CD8-positive, alpha-beta memory T cell (primary cell): ENCODE measurements at regions not wholly inside any gene's neighbourhood (a gene's known extent, or its start where the extent isn't known, plus 50 kb on each side); places are given as distances from the start of the nearest gene placed in this dataset.

Source experiments
- CTCF ChIA-PET: fragments of 350-600 bp; sonication (Branson Sonifier 250); formaldehyde crosslinking; loops from one replicate; lab custom pipeline; 2021; ENCODE audit warnings: antibody characterized with exemption; lab: Charles Lee
- POLR2A ChIA-PET: fragments of 350-600 bp; sonication (Branson Sonifier 250); formaldehyde crosslinking; loops from one replicate; lab custom pipeline; 2021; ENCODE audit warnings: antibody characterized with exemption; lab: Charles Lee
- DNase-seq, 5 donors: peaks; one replicate each; pipeline versions ENCODE4 v3.0.0 to v3.0.0-alpha.2; 2020 to 2022; ENCODE audit warnings: mixed read lengths in 1 of 5
- H3K27ac ChIP-seq: one replicate; pipeline ENCODE4 v1.7.0; 2013; ENCODE audit warnings: low read depth, mild to moderate bottlenecking, low read length, moderate library complexity
- H3K27me3 ChIP-seq: 2 replicates; pipeline ENCODE4 v1.7.0; 2013; ENCODE audit warnings: low read length, mild to moderate bottlenecking; ENCODE audit not compliant: insufficient read depth, poor library complexity, severe bottlenecking
- H3K36me3 ChIP-seq: 2 replicates; pipeline ENCODE4 v1.7.0; 2013; ENCODE audit warnings: mild to moderate bottlenecking, low read length, moderate library complexity; ENCODE audit not compliant: insufficient read depth
- H3K4me1 ChIP-seq: 2 replicates; pipeline ENCODE4 v1.7.0; 2013; ENCODE audit warnings: mild to moderate bottlenecking, low read length, moderate library complexity; ENCODE audit not compliant: insufficient read depth
- H3K4me3 ChIP-seq: 2 replicates; pipeline ENCODE4 v1.7.0; 2013; ENCODE audit warnings: mild to moderate bottlenecking, low read length
- H3K9me3 ChIP-seq: 2 replicates; pipeline ENCODE4 v1.7.0; 2013; ENCODE audit warnings: mild to moderate bottlenecking, low read length
- H3K27ac Mint-ChIP-seq, 8 donors: one replicate each; pipeline ENCODE4 v1.8.0; 2020 to 2021; ENCODE audit warnings: mixed read lengths in 8 of 8, mild to moderate bottlenecking in 6 of 8, inconsistent platforms in 3 of 8, moderate library complexity in 3 of 8
- H3K27me3 Mint-ChIP-seq, 2 donors: one replicate each; pipeline ENCODE4 v1.8.0; 2020 to 2021; ENCODE audit warnings: mixed read lengths in 2 of 2, mild to moderate bottlenecking in 1 of 2, moderate library complexity in 1 of 2
- H3K36me3 Mint-ChIP-seq, 3 donors: one replicate each; pipeline ENCODE4 v1.8.0; 2020 to 2021; ENCODE audit warnings: mixed read lengths in 3 of 3, inconsistent platforms in 1 of 3, mild to moderate bottlenecking in 1 of 3
- H3K4me1 Mint-ChIP-seq, 3 donors: one replicate each; pipeline ENCODE4 v1.8.0; 2020 to 2021; ENCODE audit warnings: mixed read lengths in 3 of 3, inconsistent platforms in 1 of 3, mild to moderate bottlenecking in 1 of 3
- H3K4me3 Mint-ChIP-seq, 7 donors: one replicate each; pipeline ENCODE4 v1.8.0; 2020 to 2021; ENCODE audit warnings: mixed read lengths in 7 of 7, mild to moderate bottlenecking in 6 of 7, moderate library complexity in 4 of 7, inconsistent platforms in 2 of 7
- H3K9me3 Mint-ChIP-seq, 5 donors: one replicate each; pipeline ENCODE4 v1.8.0; 2020 to 2022; ENCODE audit warnings: mixed read lengths in 5 of 5, mild to moderate bottlenecking in 3 of 5, moderate library complexity in 2 of 5, inconsistent platforms in 1 of 5

GRCh38 chr2:107411267-107411666 is 415.4 kb upstream of the RGPD4 start:
- Mint-ChIP-seq H3K36me3 (no peaks in the 10 kb centered on the region), H3K27ac (no peak overlapping the region), H3K4me3 (no peak overlapping the region), H3K9me3 (peaks cover 0 to 7% (median 3%) of the 10 kb centered on the region in 5 donors), H3K27me3 (no peaks in the 10 kb centered on the region), H3K4me1 (no peaks in the 10 kb centered on the region)
- no peaks in the 10 kb centered on the region for H3K27me3 ChIP-seq
- POLR2A ChIA-PET: no interaction called here
- no peaks in the 10 kb centered on the region for H3K36me3 ChIP-seq
- H3K27ac ChIP-seq: no peak overlapping the region
- no peak overlapping the region for H3K4me3 ChIP-seq
- no peaks in the 10 kb centered on the region for H3K4me1 ChIP-seq
- no peak for DNase-seq
- H3K9me3 ChIP-seq: no peaks in the 10 kb centered on the region
- CTCF ChIA-PET: no interaction called here

DNA sequence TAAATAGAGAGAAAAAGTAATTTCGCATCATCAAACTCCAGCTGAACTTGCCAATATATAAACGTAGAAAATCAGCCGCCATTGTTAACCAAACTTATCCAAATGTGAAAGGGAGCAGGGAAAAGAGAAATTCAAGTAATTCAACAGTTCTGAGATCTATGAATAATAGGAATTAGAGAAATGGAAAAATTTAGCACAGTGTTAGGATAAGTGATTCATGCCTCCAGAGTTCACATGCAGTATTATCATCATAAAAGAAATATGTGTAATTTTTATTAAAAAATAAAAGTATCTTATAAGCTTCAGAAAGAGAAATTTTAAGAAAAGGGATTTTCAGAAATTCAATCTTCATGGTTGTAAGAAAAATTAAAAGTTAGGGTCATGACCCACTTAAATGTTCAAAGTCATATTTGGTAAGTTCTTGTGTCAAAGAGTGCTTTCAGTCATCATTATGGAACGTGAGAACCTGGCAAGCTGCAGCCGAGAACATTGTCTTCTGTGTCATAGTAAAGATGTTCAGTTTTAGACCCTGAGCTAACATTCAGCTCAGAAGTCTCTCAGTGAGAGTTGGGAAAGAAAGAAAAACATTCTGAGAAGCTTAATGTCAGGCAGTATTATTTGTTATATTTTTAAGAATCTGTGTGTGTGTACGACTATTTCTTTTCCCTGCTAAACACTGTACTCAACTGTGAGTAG is 414.3 kb upstream of the RGPD4 start:
- CTCF ChIA-PET: no interaction called here

GRCh38 chr2:107412981-107413380 is 413.7 kb upstream of the RGPD4 start:
- Histone ChIP-seq H3K4me1 (no peaks in the 10 kb centered on the region), H3K4me3 (no peak overlapping the region), H3K27ac (no peak overlapping the region), H3K36me3 (no peaks in the 10 kb centered on the region), H3K9me3 (no peaks in the 10 kb centered on the region), H3K27me3 (no peaks in the 10 kb centered on the region)
- Mint-ChIP-seq H3K36me3 (no peaks in the 10 kb centered on the region), H3K9me3 (peaks cover 0 to 9% (median 5%) of the 10 kb centered on the region in 5 donors), H3K27ac (no peak overlapping the region), H3K27me3 (no peaks in the 10 kb centered on the region), H3K4me1 (no peaks in the 10 kb centered on the region), H3K4me3 (no peak overlapping the region)
- DNase-seq: no peak
- POLR2A ChIA-PET: no interaction called here
- CTCF ChIA-PET: no interaction called here

More for the DNA sequence above, 414.3 kb upstream of the RGPD4 start:
- POLR2A ChIA-PET: no interaction called here
- H3K4me1 ChIP-seq: no peaks in the 10 kb centered on the region
- H3K27ac ChIP-seq: no peak overlapping the region
- H3K4me3 ChIP-seq: no peak overlapping the region
- H3K27me3 ChIP-seq: no peaks in the 10 kb centered on the region
- peaks cover 0 to 13% (median 5%) of the 10 kb centered on the region in 5 donors for H3K9me3 Mint-ChIP-seq
- no peak overlapping the region for H3K27ac Mint-ChIP-seq
- no peaks in the 10 kb centered on the region for H3K36me3 Mint-ChIP-seq
- H3K9me3 ChIP-seq: no peaks in the 10 kb centered on the region
- no peaks in the 10 kb centered on the region for H3K4me1 Mint-ChIP-seq
- DNase-seq: no peak
- no peaks in the 10 kb centered on the region for H3K27me3 Mint-ChIP-seq
- no peak overlapping the region for H3K4me3 Mint-ChIP-seq
- H3K36me3 ChIP-seq: no peaks in the 10 kb centered on the region

DNA sequence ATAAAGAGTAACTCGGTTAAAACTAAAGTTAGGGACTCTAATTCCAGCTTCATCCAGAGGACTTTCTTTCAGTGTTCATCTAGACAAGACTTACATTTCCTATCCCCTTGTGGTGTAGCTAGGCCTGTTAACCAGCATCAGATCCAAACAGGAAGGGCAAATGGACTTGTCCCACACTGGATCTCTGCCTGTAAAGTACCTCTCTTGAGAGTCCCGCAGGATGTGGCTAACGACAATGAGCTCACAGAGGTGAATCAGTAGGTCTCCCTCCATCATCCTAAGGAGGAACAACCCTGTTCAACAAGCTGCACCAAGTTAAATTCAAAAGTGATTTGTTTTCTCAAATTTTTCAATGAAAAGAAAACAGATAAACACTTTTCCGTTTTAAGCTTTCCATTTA is 412.3 kb upstream of the RGPD4 start:
- no peaks in the 10 kb centered on the region for H3K27me3 Mint-ChIP-seq
- no peak overlapping the region for H3K27ac Mint-ChIP-seq

GRCh38 chr2:107418708-107419107 is 408.0 kb upstream of the RGPD4 start:
- H3K4me3 ChIP-seq: no peak overlapping the region
- H3K27ac ChIP-seq: no peak overlapping the region
- Mint-ChIP-seq H3K4me1 (no peaks in the 10 kb centered on the region), H3K36me3 (no peaks in the 10 kb centered on the region), H3K27ac (no peak overlapping the region), H3K4me3 (no peak overlapping the region), H3K9me3 (peaks cover 0 to 17% (median 5%) of the 10 kb centered on the region in 5 donors), H3K27me3 (no peaks in the 10 kb centered on the region)
- H3K4me1 ChIP-seq: no peaks in the 10 kb centered on the region
- no peaks in the 10 kb centered on the region for H3K9me3 ChIP-seq
- no peaks in the 10 kb centered on the region for H3K36me3 ChIP-seq
- POLR2A ChIA-PET: no interaction called here
- CTCF ChIA-PET: no interaction called here
- H3K27me3 ChIP-seq: no peaks in the 10 kb centered on the region
- DNase-seq: no peak

More for the DNA sequence above, 412.3 kb upstream of the RGPD4 start:
- ChIA-PET CTCF (no interaction called here), POLR2A (no interaction called here)
- H3K36me3 ChIP-seq: no peaks in the 10 kb centered on the region
- H3K27me3 ChIP-seq: no peaks in the 10 kb centered on the region
- DNase-seq: no peak
- Mint-ChIP-seq H3K9me3 (peaks cover 0 to 9% (median 5%) of the 10 kb centered on the region in 5 donors), H3K4me1 (no peaks in the 10 kb centered on the region), H3K36me3 (no peaks in the 10 kb centered on the region), H3K4me3 (no peak overlapping the region)
- no peaks in the 10 kb centered on the region for H3K4me1 ChIP-seq
- no peak overlapping the region for H3K27ac ChIP-seq
- H3K9me3 ChIP-seq: no peaks in the 10 kb centered on the region
- no peak overlapping the region for H3K4me3 ChIP-seq

DNA sequence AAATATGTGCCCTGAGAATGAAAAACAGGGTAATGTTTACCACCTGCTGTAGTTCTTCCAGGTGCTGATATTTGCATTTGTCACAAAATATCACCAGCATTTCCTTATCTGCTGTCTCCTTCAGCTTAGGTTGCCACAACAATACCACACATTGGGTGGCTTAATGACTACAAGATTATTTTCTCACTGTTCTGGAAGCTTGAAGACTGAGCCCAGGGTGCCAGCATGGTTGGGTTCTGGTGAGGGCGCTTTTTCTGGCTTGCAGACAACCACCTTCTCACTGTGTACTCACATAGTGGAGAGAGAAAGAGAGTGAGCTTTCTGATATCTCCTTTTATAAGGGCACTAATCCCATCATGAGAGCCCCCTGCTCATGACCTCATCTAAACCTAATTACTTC is 407.5 kb upstream of the RGPD4 start:
- H3K27ac Mint-ChIP-seq: no peak overlapping the region
- H3K27me3 ChIP-seq: no peaks in the 10 kb centered on the region
- CTCF ChIA-PET: no interaction called here
- H3K27ac ChIP-seq: no peak overlapping the region
- DNase-seq: no peak
- H3K36me3 Mint-ChIP-seq: no peaks in the 10 kb centered on the region
- H3K36me3 ChIP-seq: no peaks in the 10 kb centered on the region
- no peak overlapping the region for H3K4me3 Mint-ChIP-seq
- H3K4me3 ChIP-seq: no peak overlapping the region
- no peaks in the 10 kb centered on the region for H3K4me1 Mint-ChIP-seq
- peaks cover 0 to 17% (median 5%) of the 10 kb centered on the region in 5 donors for H3K9me3 Mint-ChIP-seq
- no peaks in the 10 kb centered on the region for H3K9me3 ChIP-seq
- POLR2A ChIA-PET: no interaction called here
- H3K4me1 ChIP-seq: no peaks in the 10 kb centered on the region
- H3K27me3 Mint-ChIP-seq: no peaks in the 10 kb centered on the region

- no peaks in the 10 kb centered on the region for H3K4me1 Mint-ChIP-seq
These were observed 397.9 kb upstream of the RGPD4 start for GRCh38 chr2:107428781-107429180.

DNA sequence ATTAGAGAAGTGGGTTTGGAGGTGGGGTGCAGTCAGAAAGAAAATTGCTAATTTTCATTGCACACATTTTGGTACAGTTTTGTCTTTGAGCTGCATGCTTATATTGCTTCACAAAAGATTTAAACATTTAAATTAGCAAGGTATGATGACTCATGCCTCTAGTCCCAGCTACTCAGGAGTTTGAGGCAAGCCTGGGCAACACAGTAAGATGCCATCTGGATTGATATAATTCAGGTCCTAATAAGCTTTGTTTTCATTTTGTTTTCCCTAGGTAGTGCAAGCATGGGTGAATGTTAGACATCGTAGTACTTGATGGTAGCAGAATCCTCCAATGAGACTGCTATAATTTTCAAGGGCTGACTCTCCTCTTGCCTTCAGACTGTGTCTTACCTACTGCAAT is 396.7 kb upstream of the RGPD4 start:
- no peak overlapping the region for H3K27ac ChIP-seq
- Mint-ChIP-seq H3K27me3 (no peaks in the 10 kb centered on the region), H3K9me3 (peaks cover 5 to 11% (median 7%) of the 10 kb centered on the region in 5 donors), H3K36me3 (no peaks in the 10 kb centered on the region), H3K4me3 (no peak overlapping the region), H3K4me1 (no peaks in the 10 kb centered on the region), H3K27ac (no peak overlapping the region)
- ChIA-PET POLR2A (no interaction called here), CTCF (no interaction called here)
- H3K9me3 ChIP-seq: no peaks in the 10 kb centered on the region
- H3K27me3 ChIP-seq: no peaks in the 10 kb centered on the region
- no peak overlapping the region for H3K4me3 ChIP-seq
- DNase-seq: no peak
- no peaks in the 10 kb centered on the region for H3K36me3 ChIP-seq
- no peaks in the 10 kb centered on the region for H3K4me1 ChIP-seq

More at GRCh38 chr2:107428781-107429180, 397.9 kb upstream of the RGPD4 start:
- H3K9me3 Mint-ChIP-seq: peaks cover 5 to 11% (median 10%) of the 10 kb centered on the region in 5 donors
- H3K27ac Mint-ChIP-seq: no peak overlapping the region
- no peaks in the 10 kb centered on the region for H3K36me3 Mint-ChIP-seq
- Histone ChIP-seq H3K4me3 (no peak overlapping the region), H3K4me1 (no peaks in the 10 kb centered on the region), H3K27me3 (no peaks in the 10 kb centered on the region), H3K9me3 (no peaks in the 10 kb centered on the region), H3K27ac (no peak overlapping the region), H3K36me3 (no peaks in the 10 kb centered on the region)
- ChIA-PET POLR2A (no interaction called here), CTCF (no interaction called here)
- no peaks in the 10 kb centered on the region for H3K27me3 Mint-ChIP-seq
- no peak overlapping the region for H3K4me3 Mint-ChIP-seq
- no peak for DNase-seq
